ENCODE measurements at regions not wholly inside any gene's neighbourhood (a gene's known extent, or its start where the extent isn't known, plus 50 kb on each side); places are given as distances from the start of the nearest gene placed in this dataset.

DNA sequence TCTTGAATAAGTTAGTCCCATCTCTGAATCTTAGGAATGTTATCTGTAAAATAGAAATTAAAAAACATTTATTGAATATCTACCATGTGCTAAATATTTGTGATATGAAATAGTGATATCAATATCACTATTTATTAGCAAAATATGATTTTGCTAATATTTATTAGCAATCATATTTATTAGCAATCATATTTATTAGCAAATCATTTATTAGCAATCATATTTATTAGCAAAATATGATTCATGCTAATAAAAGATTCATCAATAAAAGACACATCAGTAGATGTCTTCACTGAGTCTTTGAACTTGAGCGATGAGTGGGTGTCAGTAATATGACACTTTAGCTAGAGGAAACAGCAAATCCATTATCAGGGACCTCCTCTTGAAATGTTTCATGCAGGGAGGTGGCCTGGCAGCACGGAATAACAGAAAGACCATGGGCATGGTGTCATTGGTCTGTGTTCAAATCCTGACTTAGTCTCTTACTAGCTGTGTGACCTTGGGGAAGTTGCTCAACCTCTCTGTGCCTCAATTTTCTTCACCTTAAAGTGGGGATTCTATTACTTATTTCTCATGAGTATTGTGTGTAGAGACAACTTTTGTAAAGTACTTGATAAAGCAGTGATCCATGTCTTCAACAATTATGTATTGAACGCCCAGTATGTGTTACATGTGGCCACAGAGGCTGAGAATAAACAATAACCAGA, 456.2 kb upstream of the MEX3C start:
- DNase-seq (ENCODE audit: low spot score), result no peak

DNA sequence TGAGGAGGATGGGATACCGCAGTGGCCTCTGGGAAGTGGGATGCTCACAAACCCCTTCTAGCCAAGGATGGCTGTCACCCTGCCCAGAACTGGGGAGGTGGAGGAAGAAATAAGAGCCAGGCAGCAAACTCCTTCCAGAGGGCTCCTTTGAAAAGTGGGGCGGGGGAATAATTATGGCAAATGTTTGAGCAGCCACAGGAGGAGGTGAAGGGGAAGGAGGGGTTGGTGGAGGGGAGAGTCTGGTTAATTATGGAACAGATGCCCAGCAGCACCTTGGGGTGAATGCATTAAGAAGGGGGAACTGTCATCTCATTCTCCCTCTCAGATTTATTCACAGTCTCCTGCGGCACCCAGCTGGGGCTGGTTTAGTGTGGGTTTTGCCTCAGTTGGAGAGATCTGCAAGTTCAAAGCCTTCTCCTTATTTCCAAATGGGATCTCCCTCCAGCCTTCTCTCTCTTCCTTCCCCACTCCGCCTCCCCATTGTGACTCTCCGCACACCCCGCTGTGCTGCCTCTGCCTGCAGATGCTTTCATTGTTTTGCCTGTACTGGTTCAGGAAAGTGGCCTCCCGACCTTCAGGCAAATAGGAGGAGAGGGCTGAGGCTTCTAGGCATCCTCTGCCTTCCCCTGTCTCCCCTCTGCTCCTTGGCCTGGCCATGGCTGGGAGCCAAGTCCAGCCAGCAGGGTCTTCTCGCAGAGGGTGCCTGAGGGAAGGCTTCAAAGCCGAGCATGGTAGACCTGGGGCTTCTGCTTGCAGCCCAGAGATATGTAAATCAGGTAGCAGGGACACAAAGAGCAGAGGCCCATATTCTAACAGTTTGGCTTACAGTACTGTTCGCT, 457.2 kb upstream of the MEX3C start:
- no peak for DNase-seq (ENCODE audit: low spot score)

DNA sequence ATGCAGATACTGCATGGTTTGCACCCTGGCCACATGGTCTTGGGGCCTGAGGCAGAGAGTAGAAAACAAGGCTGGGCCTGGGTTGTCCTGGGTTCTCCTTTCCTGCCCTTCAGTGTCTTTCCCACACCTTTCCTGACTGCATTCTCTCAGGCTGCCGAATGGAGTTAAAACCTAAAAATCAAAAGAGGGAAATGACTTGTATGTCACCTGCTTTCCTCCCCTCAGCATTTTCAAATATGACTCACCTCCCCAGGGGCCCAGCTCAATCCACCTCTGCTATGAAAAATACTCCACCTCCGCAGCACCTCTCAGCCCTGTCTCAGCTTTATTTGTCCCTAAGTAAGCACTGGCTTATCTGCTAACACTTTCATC, 457.8 kb upstream of the MEX3C start:
- DNase-seq (ENCODE audit: low spot score), result no peak

DNA sequence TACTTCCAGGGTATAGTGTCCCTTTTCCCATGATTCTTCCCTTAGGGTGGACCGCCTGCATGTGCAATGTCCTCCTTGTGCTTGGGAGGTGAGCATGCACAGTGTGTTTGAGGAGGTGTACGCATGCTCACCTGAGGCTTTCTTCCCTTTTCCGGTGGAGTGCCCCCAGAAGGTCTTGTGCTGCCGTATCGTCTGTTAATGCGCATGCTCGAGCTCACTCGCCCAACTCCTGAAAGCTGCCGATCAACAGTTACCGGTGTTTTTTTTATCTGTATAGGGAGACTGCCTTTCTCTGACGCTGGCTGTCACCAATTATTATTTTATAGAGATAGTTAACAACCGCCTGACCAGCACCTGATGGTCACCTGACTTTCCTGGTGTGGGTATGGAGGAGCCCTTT, 458.8 kb upstream of the MEX3C start:
- no peak for DNase-seq (ENCODE audit: low spot score)

DNA sequence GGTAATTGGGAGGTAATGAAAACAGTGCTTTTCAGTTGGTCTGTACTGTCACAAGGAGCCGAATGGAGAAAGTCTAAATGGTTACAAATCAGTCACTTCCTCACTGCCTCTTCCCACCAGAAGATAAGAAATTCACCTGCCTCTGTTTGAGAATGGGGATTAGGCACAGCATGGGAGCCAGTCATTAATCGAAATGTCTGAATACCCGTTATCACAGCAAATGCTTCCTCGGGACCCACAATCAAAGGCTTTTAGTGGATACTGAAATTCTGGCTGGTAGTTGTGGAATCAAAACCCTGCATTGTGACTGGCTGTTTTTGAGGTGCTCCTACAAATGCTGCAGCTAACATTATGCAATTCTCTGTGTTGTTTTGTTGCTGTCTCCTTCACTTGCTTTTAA, 461.0 kb upstream of the MEX3C start:
- no peak for DNase-seq (ENCODE audit: low spot score)

GRCh38 chr18:51659781-51660180, 462.3 kb upstream of the MEX3C start:
- no peak for DNase-seq (ENCODE audit: low spot score)

GRCh38 chr18:51660188-51660715, 462.8 kb upstream of the MEX3C start:
- no peak for DNase-seq (ENCODE audit: low spot score)

- no peak for DNase-seq (ENCODE audit: low spot score)
These were observed 466.8 kb upstream of the MEX3C start for GRCh38 chr18:51664236-51664635.

DNA sequence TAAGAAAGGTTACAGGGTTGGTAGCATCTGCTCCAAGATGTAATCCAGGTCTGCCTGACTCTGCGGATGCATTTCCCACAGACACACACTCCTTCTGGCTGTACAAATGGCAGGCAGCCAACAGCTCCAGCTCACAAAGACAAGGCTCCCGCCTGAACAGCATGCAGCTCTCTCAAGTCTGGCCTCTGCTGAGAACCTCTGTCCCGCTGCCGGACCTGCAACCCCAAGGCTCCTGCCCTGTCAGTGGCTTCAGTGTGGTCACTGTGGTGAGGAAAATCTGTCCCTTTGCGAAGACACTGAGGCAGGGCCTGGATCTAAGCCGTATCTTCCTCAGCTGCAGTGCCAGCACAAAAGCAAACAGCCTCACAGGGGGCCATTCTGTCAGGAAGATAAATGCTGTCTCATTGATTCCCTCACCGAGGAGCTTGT, 469.3 kb upstream of the MEX3C start:
- no peak for DNase-seq (ENCODE audit: low spot score)

DNA sequence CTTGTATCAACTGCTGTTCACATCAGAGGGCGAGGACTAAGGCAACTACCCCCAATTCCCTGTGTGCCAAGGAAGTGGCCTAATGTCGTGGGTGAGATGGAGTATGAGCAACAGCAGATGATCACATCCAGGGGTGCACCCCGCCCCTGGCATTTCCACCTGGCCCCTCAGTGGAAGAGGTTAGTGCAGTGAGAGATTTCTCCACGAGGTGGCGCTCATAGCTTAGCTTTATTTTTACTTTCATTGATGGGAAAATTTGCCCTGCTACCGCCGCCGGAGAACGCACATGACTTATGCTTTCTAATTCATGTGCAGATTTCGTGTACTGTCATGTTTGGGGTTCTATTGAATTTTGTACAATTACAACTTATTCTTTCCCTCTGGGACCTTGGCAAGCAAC, 470.6 kb upstream of the MEX3C start:
- DNase-seq (ENCODE audit: low spot score), result peak; percentile 5

DNA sequence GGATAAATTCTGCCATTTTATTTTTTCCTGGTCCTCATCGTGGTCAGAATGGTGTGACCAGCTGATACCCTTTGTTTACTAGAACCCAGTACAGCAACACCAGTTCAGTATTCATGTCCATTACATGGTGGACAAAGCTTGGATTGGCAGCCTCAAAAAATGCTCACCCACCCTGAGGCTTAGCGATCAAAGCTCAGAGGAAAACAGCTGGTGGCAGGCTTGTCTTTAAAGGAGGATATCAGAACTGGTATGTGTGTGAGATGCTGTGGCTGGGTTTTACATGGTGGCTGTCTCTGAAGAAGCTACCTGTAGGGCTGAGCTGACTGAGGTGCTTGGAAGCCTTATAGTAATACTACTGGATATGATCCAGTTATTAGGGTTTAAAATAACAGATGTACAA, 471.1 kb upstream of the MEX3C start:
- no peak for DNase-seq (ENCODE audit: low spot score)

DNA sequence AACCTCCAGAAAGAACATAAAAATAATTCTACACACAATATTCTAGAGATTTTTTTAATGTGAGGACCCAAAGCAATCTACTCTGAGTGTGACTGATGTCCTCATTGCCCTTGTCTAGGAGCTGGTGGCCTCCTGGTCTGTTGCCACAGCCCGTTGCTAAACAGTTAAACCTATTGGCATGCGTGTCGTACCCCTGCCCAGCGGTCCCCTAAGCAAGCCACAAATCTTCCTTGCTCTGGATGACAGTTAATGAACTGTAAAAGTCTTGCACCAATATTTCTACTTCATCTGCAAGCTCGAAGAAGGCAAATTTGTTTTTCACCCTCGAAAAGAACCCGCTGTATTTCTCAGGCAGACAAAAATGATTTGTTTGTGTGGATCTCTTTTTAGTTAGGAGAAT, 489.1 kb upstream of the MEX3C start:
- DNase-seq (ENCODE audit: low spot score), result no peak

GRCh38 chr18:51687845-51688585, 490.5 kb upstream of the MEX3C start:
- no peak for DNase-seq (ENCODE audit: low spot score)

DNA sequence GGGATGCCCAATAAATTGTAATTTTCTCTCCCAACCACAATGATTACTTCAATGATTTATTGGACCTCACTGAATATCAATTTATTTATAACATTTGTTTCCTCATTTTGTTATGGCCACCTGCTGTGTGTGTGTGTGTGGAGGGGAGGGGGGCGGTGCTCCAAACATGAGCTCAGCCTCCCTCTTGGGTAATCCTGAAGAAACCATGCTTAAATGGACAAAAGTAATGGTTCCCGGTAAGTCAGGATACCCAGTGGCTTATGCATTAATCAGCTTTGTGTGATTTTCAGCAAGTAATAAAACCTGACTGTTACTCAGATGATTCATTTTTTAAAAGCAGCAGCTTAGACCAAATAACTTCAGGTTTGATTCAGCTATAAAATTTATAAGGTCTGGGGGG, 495.1 kb upstream of the MEX3C start:
- DNase-seq (ENCODE audit: low spot score), result no peak

DNA sequence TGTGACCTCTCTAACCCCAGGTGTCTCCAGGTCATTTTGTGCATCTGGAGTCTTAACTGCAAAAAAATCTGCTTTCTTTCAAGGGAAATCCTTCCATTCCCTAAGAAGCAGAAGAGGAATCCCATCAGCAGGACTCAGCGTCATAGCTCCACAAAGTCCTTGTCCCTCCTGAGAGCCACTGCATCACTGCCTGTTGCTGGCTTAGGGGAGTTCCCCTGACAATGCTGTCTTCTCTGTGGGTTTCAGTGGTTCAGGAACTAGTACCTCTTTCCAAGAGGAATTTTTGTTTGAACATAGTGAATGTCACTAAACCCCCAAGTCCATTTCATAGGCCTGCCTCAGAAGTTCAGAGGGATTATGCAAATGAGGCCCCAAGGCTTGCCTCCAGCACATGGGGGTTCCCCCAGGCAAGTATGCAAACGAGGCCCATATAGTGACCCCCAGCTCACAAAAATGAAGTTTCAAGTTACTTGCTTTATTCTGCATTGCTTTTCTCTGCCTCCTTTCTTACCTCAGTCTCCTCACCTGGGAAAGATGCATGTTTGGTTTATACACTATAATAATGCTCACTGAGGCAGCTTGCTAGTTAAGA, 513.9 kb upstream of the MEX3C start:
- DNase-seq (ENCODE audit: low spot score), result no peak

DNA sequence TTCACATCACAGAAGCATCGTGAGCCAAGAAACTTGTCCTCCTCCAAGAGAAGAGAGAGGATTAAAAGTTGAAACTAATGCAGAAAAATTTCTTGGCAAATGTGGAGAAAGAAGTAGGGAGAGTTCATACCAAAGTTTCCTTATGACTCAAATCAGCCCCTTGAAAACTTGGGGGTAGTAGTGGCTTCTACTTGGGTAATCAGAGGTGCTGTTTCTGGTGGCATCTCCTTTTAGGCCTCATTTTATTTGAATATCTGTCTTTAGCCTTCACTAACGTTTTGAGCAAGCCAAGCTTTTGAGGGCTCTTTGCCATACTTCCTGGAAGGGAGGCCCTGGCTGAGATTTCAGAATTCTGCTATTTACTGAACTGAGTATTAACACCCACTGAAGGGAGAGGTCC, 515.3 kb upstream of the MEX3C start:
- DNase-seq (ENCODE audit: low spot score), result no peak

DNA sequence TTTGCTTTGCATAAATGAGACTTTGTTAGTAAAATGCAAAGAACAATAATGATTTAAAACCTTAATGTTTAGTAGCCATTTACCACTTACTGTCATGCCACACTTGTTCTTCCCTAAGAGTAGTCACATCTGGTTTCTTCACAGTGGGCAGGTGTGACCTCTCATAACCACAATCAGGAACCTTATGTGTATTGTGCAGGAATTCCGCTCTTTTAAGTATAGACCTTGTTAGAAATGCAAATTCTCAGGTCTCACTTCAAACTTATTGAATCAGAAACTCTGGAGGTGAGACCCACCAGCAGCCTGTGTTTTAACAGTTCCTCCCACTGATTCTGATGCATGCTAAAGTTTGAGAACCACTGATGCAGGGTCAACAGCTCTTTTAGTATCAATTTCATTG, 518.8 kb upstream of the MEX3C start:
- DNase-seq (ENCODE audit: low spot score), result no peak

- DNase-seq (ENCODE audit: low spot score), result no peak
These were observed 523.9 kb upstream of the MEX3C start for GRCh38 chr18:51721388-51721787.

GRCh38 chr18:51721996-51722395, 524.5 kb upstream of the MEX3C start:
- no peak for DNase-seq (ENCODE audit: low spot score)

DNA sequence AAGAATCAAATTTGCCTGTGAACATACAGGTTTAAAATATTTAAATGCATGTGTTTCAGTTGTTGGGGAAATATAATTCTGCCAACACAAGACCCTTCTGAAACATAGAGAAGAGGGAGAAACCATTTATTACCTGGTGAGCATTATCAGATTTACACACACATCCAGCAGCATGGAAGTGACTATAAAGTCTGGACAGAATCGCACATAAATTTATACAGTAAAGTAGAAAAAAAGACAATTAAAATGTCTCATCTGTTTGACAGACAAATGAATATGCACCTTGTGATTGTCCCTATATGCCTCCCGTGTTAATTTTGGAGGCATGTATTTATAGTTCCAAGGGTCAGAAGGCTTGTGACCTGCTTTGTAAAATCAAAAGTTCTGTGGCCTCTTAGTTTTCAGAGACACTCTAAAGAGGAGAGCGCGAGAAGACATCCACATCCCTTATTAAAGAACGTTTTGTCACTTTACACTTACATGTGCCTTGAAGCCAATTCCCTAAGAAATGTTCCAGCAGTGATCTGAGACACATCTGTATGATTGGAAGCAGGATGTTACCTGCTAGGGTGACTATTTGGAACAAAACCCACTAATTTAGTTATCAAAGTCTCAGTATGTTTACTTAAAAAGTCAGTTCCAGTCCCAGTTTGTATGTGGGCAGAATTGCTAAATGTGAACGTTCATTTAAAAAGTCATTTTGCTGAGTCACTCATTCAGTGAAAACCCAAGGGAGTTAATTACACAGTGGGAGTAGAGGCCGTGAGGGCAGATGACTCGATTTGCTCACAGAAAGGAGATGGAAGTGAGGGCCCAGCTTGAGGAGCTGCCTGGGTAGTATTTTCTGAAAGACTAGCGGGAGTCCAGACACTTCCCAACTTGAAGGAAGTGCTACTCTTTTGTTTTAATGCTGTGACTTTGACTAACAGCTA, 527.6 kb upstream of the MEX3C start:
- no peak for DNase-seq (ENCODE audit: low spot score)

- DNase-seq (ENCODE audit: low spot score), result no peak
These were observed 529.1 kb upstream of the MEX3C start for GRCh38 chr18:51726614-51727013.

All from HuH-7.5 (cell line).